GM18511 (cell line): ENCODE measurements at regions not wholly inside any gene's neighbourhood (a gene's known extent, or its start where the extent isn't known, plus 50 kb on each side); places are given as distances from the start of the nearest gene placed in this dataset.
"Not testable (repeated sequence)": the region's sequence is repeated elsewhere in the genome, so short reads cannot be mapped to it uniquely, and the experiment has no call there.

Source experiments
- ATAC-seq: cut with Tn5 transposase; IDR thresholded peaks from one replicate; pipeline ENCODE4 v1.9.1; 2021; ENCODE audit warnings: mild to moderate bottlenecking, moderate library complexity; ENCODE audit not compliant: unreplicated experiment

DNA sequence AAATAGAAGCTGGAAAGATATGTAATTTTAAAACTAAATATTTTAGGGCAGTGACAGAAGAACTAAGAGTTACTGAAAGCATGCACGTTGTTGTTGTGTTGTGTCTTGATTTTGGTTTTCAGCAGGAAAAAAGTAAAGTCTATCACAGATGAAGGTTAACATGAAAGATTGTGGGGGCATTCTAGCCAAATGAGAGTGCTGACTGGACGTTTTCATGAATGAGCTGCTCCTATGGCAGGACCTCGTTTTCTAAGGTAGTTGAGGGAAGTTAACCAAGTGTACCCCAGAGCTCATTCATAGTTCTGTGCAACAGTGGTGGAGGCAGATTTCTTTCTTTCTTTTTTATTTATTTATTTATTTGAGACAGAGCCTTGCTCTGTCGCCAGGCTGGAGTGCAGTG lies 194.6 kb upstream of the IRS2 start:
- ATAC-seq: no peak

DNA sequence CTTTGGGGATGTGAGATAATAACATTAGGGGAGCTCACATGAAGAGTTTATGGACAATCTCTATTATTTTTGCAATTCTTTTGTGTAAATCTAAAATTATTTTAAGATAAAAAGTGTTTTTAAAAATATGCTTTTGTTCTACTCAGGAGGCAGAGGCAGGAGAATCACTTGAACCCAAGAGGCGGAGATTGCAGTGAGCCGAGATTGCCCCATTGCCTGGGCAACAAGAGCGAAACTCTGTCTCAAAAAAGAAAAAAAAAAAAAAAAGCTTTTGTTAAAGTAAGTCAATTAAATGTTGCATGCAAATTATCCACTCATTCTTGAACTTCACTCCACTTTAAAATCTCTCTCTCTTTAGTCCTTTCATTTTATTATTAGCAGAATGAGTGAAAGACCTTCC lies 193.3 kb upstream of the IRS2 start:
- not testable (repeated sequence) for ATAC-seq

DNA sequence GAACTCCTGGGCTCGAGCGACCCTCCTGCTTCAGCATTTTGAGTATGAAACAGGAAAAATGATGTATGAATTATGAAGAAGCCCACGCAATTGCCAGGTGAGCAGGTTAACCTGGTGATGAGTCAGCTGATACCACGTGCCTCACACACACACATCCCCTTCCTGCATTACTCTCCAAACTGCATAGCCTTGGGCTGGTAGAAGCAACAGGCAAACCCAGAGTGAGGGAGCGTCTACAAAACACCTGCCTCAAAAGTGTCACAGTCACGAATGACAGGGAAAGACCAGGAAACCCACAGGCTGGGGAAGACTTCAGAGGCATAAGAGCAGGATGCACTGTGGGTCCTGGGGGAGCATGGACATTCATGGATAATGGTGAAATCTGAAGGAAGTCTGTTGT lies 192.8 kb upstream of the IRS2 start:
- no peak for ATAC-seq

DNA sequence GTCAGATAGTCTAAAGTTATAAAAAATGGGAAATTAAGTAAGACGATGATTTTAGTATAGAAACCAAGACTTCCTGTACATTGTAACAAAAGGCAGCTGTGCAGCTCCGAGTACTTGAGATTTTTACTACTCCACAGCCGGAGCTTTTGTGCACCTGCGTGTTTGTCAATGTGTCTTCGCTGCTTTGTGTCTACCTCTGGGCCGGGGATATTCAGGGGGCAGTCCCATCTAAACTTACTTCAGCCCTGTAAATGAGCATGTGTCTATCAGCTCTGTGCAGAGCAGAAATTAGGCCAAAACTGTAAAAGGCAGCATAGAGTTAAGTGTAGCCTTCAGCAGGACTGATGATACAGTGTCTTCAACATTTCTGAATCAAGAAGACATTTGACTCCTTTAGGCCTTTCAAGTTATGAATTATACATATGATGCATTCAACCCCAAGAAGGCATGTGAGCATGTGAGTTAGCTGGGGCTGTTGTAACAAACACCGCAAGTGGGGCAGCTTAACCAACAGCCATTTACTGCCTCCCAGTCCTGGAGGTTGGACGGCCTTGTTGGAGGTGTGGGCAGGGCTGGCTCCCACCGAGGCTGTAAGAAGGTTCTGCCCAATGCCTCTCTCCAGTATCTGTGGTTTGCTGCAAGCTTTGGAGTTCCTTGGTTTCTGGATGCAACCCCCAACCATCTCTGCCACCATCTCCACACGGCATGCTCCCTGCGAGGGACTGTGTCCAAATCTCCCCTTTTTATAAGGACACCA lies 191.0 kb upstream of the IRS2 start:
- ATAC-seq: no peak

DNA sequence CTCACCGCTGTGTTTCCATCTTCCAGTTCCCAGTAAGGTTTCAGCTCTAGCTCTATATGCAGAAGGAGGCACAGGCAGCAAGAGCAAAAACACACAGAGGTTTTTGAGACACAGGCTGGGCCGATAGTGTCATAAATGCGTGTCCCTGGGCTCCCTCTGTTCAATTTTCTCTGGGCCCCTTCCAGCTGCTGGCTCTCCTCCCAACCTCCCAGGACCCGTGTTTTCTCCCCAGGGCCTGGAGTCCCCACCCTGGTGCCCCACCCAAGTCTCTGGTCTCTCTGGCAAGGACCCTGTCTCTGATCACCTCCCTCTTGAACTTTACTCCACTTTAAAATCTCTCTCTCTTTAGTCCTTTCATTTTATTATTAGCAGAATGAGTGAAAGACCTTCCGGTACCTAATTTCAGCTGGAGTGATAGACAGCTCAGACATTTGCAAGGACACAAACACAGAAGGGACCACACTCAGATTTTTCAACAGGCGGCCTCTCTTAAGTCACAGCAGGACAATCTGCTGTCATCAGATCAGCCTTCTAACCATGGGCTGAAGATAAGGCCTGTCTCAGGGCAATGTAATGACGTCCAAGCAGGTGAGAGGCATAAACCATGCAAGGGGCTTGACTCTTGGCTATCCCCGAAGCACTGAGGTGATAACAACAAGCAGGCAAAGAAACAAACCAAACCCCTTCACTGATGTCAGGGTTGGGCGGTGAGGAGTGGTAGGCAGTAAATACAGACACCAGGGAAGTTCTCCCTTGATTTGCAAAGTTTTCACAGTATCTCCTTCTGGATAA lies 190.0 kb upstream of the IRS2 start:
- no peak for ATAC-seq

DNA sequence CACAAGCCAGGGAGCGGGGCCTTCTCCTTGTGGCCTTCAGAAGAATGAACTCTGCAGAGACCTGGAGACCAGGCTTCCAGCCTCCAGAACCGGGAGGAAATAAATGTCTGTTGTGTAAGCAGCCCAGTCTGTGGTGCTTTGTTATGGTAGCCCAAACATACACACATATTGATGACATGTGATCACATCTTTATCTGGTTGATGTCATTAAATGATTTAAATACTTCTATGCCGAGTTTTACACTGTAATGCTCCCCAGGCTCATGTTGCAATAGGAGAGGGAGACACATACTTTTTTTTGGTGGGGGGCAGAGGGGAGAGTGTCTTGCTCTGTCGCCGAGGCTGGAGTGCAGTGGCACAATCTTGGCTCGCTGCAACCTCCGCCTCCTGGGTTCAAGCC lies 188.0 kb upstream of the IRS2 start:
- no peak for ATAC-seq

DNA sequence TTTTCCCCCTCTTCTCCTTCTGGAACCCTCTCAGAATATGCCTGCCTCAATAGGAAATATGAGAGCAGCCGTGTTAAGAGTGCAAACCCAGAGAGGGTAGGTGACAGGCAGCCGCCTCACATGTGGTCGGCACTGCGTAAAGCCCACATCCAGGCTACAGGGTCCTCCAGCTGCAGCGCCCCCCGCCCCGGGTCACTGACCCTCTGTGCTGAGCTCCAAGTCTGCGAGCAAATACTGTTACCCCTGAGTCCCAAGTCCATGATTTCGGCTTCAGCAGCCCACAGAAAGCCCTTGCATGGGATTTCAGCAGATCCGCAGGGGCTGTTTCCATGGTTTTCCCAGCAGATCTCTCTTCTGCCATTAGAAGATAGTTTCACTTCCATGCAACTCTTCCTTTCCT lies 186.9 kb upstream of the IRS2 start:
- no peak for ATAC-seq

DNA sequence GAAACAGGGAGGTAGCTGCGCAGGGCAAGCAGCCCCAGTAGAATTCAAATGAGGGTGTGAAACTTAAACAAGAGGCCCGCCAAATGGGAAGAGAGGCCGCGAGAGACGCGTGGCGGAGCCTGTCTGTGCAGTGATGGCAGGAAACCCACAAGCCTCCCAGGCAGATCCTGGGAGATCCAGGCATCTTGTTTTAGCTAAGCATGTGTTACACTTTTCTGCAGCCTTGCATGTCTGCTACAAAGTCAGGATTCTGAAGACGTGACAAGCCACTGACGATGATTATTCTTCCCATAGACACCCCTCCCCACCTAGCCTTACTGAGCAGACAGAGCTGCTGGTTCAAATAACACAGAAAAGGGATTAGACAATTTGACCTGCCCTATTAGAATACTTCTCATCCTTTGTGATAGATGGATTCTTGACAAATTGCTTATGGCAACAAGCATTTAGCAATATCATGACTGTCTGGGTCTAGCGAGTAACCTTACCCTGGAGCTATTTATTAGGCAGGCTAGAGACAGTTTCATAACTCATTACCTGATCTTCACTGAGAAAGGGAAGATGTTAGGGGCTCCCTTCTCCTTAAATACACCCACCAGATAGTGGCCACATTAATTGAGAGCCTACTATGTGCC lies 185.2 kb upstream of the IRS2 start:
- ATAC-seq: no peak

DNA sequence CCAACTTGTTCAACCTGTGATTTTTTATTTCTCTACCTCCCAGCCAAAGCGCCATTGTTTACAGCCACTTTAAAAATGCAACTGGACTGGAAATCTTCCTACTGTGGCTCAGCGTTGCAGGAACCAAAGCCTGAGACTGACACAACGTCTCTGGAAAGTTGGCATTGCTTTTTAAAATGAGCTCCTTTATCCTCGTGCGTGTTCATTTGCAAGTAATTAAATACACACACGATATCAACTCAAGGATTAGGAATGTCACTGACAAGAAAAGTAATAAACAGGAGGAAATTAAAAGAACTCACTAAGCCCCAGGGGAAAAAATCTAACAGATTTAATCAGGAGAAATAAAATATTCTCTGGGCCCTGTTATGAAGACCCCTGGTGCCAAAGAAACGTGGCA lies 184.6 kb upstream of the IRS2 start:
- ATAC-seq: no peak

DNA sequence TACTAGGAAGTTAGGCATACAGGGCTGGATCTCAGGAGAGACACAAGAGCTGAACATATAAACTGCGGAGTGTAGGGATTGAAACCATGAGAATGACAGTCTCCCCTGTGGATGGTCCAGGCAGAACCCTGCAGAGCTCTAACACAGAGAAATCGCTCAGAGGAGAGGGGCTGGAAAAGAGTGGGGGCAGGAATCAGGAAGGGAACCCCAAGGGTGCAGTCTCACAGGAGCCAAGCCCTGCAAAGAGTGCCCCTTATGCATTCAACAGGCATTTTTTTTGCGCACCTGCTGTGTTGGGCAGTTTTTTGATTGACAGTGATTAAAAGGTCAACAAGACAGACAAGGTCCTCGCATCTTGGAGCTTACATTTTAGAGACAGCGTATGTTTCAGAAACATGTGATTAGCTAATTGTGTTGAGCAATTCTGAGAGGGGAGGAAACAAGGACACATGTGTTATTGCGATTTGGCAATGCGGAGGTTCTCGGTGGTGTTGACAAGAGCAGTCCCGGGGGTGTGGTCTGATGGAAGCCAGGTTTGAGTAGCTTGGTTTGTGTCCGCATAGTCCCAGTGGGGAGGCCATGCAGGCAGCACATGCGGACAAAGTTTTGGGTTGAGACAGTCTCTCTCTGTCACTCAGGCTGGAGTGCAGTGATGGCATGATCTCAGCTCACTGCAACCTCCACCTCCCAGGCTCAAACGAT lies 182.6 kb upstream of the IRS2 start:
- ATAC-seq: no peak

DNA sequence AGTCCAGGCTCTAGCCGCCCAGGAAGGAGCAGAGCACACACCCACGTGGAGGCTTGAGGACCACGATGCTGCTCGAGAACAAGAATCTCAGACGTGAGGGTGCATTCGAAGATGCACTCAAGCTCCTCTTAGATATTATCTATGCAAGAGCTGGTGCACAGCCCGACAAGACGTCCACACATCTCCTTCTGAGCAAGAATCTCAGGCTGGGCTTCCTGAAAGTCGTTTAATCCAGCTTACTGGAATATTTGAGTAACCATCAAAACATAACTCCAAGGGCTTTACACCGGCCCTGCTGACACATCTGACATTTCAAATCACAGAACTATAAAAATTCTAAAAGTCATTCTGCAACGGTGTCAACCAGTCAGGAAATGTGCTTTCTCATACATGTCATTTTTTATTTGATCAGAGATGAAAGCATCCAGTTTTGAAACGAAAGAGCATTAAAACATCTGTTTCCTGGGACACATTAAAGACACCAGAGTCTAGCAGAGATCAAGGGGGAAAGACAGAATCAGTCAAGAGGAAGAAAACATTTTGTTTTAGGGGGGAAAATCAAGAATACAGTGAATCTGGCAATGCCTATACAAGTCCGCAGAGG lies 177.7 kb upstream of the IRS2 start:
- no peak for ATAC-seq

DNA sequence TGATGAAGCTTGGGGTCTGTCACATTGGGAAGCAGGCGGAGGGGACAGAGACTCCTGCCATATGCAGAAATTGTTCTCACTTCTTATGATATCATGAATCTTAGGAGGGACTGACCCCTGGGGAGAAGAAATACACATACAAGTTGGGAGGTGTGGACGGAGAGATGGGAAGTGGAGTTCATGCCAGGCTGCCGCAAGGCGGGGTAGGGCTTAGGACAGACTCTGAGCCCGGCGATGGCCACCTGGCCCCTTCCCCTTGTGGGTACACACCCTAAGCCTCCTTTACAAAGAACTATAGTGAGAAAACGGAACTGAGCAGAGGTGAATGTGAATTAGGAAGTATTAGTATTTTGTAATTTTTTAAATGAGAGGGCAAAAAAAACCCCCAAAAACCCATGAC lies 177.0 kb upstream of the IRS2 start:
- ATAC-seq: no peak

DNA sequence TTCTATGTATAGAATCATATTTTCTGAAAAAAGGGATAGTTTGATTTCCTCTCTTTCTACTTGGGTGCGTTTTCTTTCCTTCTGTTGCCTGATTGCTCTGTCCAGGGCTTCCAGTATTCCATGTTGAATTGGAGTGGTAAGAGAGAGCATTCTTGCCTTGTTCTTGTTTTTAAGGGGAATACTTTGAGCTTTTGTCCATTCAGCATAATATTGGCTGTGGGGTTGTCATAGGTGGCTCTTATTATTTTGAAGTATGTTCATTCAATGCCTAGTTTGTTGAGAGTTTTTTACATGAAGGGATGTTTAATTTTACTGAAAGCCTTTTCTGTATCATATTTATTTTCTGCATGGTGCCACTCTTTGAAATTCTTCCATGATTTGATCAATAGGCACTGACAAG lies 173.5 kb upstream of the IRS2 start:
- no peak for ATAC-seq

DNA sequence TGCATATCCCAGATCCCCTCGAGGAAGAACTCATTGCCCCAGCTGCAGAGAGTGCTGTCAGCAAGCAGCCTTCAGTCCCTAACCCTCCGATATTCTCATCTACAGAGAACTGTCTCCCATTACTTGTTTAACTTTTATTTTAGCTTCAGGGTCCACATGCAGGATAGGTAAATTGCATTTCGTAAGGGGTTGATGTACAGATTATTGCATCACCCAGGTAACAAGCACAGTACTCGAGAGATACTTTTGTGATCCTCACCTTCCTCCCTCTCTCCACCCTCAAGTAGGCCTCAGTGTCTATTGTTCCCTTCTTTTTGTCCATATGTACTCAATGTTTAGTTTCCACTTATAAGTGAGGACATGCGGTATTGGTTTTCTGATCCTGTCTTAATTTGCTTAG lies 171.5 kb upstream of the IRS2 start:
- ATAC-seq: no peak

DNA sequence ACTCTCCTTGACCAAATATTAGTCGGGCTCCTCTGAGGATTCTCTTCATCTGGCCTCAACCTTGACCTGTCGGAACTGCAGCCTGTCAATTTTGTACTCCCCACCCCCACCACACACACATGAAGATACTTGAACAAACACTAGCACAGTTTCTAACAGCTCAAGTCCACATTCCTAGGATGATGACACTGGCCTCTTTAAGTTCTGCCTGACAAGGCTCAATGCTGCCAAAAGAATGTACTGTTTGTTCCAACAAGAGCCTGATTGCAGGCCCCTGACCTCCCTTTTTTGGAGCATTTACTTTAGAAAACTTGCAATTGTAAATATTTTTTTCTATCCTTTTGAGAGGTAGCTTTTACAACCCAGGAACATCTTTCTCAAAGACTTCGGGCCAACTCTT lies 169.2 kb upstream of the IRS2 start:
- ATAC-seq: no peak

DNA sequence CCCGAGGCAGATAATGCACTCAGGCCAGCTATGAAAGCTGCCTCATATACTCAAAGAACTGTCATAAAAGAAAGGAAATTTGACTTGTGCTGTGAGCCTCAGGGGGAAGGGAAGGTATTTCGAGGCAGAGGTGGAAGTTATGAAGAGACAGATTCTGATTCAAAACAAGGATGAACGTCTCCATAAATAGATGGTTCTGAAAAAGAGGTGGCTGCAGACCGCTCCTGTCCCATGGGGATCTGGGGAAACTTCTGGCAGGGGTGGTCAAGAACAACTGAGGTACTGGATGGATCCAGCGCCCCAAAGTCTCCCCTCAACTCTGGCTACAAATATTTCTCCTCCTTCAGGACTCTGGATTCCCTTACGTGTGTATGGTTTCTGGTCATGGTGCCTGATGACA lies 168.1 kb upstream of the IRS2 start:
- ATAC-seq: no peak

DNA sequence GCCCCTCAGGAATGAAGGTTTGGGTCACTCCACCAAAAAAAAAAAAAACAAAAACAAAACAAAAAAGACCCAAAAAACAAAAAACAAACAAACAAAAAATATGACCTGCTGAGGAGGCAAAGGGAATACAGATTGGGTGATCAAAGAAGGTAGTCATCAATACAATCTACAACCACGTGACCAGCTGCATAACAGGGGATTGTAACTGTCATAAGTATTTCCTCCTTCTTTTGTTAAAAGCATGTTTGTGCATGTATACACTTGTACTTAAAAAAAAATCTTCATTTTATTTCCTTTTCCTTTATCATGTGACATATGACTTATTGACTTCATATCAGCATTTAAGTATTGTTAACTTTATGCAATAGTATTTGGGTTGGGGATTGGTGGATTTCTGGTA lies 165.1 kb upstream of the IRS2 start:
- ATAC-seq: no peak

DNA sequence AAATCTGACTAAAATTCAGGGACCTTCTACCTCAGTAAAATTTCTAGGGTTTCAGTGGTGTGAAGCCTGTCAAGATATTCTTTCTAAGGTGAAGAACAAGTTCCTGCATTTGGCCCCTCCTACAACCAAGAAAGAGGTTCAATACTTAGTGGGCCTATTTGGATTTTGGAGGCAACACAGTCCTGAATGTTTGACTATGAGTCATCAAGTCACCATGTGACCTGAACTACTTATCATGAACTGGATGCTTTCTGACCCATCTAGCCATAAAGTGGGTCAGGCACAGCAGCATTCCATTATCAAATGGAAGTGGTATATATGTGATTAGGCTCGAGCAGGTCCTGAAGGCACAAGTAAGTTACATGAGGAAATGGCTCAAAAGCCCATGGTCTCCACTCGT lies 163.0 kb upstream of the IRS2 start:
- no peak for ATAC-seq

DNA sequence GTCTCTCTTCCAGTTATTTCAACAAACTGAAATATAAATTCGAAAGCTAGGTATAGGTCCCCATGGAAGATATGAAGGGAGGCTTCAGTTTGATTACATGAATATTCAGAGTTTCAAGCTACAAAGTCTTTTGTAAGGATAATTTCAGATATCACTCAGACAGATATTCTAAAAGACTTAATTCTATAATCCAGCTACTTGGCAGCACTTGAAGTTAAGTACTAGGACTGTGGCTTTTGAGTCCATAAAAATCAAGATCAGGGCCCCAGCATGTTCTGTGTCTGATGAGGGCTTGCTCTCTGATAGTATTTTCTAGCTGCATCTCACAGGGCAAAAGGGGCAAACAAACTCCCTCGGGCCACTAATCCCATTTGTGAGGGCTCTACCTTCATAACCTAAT lies 160.6 kb upstream of the IRS2 start:
- no peak for ATAC-seq

DNA sequence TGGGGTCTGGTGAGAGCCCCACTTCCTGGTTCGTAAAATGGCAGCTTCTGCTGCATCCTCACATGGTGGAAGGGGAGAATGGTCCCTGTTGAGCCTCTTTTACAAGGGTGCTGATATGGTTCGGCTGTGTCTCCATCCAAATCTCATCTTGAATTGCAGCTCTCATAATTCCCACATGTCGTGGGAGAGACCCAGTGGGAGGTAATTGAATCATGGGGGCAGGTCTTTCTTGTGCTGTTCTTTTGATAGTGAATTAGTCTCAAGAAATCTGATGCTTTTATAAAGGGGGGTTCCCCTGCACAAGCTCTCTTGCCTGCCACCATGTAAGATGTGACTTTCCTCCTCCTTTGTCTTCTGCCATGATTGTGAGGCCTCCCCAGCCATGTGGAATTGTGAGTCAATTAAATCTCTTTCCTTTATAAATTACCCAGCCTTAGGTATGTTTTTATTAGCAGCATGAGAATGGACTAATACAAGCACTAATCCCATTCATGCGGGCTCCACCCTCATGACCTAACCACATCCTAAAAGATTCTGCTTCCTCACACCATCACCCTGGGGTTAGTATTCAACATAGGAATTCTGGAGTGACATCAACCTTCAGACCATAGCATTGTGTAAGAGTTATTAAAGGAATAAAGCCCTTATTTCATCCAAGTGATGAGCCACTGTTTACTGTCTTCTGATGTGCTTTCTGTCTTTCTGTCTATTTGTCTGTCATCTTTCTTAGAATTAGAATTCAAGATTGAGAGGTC lies 159.0 kb upstream of the IRS2 start:
- ATAC-seq: no peak
